ENCODE measurements at regions not wholly inside any gene's neighbourhood (a gene's known extent, or its start where the extent isn't known, plus 50 kb on each side); places are given as distances from the start of the nearest gene placed in this dataset.

DNA sequence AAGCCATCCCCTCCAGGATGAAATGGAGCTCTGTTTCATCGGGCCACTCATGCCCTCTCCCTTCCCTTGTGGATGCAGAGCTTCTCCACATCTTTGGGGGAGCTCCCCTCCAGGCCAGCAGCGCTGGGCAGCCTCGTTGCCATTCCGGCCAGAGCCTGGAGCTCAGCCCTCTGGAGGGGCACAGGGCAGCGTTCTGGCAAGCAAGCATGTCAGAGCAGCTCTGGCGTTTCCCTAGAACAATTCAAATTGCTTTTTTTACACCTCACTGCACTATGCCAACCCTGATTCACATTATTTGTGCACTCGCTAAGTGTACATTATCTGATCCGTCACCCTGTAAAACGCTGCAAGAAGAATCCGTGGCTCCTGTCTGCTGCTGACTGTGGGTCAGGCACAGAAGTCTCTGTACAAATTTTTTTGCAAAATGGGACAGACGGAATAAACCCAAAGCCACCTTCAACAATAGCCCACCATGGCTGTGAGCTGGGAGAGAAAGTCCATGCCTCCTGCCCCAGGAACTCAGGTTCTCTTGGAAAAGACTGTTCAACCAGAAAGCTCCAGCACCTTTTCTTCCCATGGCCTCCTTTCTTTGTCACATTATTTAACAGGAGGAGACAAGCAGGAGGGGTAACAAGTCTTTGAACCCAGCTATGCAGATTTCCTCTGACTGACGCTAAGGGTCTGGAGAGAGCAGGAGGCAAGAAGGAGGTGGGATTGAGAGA lies 139.5 kb upstream of the CADM1 start:
- no peak for TF ChIP-seq POLR2AphosphoS5 (IDR thresholded peaks at IDR 0.05; ENCODE audit: low read depth)
- TF ChIP-seq CREB1 (CRISPR knock-in tag; IDR thresholded peaks at IDR 0.05; ENCODE audit: low read depth), result no peak
- TF ChIP-seq, protein P1, sequence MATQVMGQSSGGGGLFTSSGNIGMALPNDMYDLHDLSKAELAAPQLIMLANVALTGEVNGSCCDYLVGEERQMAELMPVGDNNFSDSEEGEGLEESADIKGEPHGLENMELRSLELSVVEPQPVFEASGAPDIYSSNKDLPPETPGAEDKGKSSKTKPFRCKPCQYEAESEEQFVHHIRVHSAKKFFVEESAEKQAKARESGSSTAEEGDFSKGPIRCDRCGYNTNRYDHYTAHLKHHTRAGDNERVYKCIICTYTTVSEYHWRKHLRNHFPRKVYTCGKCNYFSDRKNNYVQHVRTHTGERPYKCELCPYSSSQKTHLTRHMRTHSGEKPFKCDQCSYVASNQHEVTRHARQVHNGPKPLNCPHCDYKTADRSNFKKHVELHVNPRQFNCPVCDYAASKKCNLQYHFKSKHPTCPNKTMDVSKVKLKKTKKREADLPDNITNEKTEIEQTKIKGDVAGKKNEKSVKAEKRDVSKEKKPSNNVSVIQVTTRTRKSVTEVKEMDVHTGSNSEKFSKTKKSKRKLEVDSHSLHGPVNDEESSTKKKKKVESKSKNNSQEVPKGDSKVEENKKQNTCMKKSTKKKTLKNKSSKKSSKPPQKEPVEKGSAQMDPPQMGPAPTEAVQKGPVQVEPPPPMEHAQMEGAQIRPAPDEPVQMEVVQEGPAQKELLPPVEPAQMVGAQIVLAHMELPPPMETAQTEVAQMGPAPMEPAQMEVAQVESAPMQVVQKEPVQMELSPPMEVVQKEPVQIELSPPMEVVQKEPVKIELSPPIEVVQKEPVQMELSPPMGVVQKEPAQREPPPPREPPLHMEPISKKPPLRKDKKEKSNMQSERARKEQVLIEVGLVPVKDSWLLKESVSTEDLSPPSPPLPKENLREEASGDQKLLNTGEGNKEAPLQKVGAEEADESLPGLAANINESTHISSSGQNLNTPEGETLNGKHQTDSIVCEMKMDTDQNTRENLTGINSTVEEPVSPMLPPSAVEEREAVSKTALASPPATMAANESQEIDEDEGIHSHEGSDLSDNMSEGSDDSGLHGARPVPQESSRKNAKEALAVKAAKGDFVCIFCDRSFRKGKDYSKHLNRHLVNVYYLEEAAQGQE (IDR thresholded peaks at IDR 0.05; ENCODE audit: unreplicated experiment), result no peak
- no peak for TF ChIP-seq EZH2 (IDR thresholded peaks at IDR 0.05; ENCODE audit: low read depth, unreplicated experiment)
- TF ChIP-seq, protein P2, sequence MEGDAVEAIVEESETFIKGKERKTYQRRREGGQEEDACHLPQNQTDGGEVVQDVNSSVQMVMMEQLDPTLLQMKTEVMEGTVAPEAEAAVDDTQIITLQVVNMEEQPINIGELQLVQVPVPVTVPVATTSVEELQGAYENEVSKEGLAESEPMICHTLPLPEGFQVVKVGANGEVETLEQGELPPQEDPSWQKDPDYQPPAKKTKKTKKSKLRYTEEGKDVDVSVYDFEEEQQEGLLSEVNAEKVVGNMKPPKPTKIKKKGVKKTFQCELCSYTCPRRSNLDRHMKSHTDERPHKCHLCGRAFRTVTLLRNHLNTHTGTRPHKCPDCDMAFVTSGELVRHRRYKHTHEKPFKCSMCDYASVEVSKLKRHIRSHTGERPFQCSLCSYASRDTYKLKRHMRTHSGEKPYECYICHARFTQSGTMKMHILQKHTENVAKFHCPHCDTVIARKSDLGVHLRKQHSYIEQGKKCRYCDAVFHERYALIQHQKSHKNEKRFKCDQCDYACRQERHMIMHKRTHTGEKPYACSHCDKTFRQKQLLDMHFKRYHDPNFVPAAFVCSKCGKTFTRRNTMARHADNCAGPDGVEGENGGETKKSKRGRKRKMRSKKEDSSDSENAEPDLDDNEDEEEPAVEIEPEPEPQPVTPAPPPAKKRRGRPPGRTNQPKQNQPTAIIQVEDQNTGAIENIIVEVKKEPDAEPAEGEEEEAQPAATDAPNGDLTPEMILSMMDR (conservative IDR thresholded peaks at IDR 0.05; ENCODE audit: low read depth in 2 of 2), result no peak
- TF ChIP-seq NANOG (IDR thresholded peaks at IDR 0.05; ENCODE audit: borderline replicate concordance), result no peak
